Ramos (cell line): ENCODE measurements at regions not wholly inside any gene's neighbourhood (a gene's known extent, or its start where the extent isn't known, plus 50 kb on each side); places are given as distances from the start of the nearest gene placed in this dataset.

ENCODE experiments used
- in situ Hi-C: fragments of 300-500 bp; cut with MboI; formaldehyde crosslinking; loops from one replicate; pipeline ENCODE4 v1.14.3; 2022; ENCODE audit warnings: low sequenced_read_pairs; ENCODE audit not compliant: unreplicated experiment

DNA sequence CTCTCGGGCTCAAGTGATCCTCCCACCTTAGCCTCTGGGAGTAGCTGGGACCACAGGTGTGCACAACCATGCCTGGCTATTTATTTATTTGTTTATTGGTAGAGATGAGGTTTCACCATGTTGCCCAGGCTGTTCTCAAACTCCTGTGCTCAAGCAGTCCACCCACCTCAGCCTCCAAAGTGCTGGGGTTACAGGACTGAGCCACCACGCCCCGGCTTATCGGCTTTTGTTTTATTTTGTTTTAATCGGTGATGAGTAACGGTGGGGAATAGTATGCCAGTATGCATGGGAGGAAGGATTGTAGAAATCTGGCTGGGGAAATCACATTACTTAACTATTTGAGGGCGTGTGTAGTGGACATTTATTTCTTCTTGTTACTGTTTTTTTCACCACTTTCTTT is 451.0 kb upstream of the GOLIM4 start:
- in situ Hi-C loops = no loop called here

DNA sequence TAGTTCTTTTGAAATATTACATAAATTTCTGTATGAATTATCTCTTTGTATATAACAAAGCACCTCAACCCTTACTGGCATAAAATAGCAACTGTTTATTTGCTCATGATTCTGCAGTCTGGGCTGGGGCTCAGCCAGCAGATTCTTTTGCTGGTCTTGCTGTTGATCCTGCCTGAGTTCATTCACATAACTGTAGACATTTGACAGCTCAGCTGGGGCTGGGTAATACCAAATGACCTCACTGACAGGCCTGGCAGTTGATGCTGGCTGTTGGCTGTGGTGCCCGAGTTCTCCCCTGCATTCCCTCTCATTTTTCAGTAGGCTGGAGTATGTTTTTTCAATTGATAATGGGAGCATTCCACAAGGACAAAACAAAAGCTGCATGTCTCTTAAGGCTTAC is 449.9 kb upstream of the GOLIM4 start:
- in situ Hi-C loops = no loop called here

DNA sequence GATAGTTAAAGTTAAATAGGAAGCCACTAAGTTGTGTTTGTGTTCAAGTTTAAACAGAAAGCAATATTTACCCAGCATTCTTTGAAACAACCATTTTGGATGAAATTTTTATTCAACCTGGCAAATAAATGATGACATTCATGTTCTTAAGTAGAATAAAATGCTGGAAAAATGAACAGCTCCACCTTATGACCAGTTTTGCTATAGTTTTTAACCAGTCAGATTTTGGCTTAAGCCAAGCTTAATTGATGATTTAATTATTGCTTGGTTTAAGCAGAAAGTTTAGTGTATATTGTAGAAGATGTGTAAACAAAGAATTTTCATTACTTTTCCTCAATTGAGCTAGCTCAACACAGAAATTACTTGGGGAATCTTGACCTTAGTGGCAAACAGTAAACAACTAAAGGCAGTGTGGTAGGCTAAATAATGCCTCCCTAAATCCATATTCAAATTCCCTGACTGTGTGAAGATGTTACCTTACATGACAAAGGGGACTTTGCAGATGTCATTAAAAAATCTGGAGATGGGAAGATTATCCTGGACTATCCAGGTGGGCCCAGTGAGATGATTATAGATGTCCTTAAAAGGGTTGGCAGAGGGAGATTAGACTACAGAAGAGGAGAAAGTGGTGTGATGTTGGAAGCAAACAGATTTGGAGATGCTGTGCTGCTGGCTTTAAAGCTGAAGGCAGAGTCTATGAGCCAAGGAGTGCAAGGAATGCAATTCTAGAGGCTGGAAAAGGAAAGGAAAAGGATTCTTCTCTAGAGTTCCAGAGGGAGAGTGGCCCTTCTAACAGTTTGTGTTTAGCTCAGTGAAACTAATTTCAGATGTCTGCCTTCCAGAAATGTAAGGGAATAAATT is 448.6 kb upstream of the GOLIM4 start:
- in situ Hi-C loops = no loop called here

DNA sequence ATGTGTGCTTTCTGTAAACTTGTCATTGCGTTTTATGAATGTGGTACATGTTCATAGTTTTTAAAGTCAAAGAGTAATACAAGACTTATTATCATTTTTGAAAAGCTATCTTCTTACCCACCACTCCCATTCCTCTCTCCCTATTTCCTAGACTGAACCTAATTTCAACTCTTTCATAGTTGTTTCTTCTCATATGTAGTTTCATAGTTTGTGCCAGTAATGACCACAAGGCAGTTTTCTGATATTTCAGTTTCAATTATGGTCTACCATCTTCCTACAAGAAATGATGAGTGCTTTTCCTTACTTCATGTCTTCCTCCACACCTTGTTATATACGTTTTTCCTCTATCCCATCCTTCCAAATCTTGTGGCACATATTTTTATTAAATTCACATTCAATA is 445.0 kb upstream of the GOLIM4 start:
- in situ Hi-C loops = no loop called here

DNA sequence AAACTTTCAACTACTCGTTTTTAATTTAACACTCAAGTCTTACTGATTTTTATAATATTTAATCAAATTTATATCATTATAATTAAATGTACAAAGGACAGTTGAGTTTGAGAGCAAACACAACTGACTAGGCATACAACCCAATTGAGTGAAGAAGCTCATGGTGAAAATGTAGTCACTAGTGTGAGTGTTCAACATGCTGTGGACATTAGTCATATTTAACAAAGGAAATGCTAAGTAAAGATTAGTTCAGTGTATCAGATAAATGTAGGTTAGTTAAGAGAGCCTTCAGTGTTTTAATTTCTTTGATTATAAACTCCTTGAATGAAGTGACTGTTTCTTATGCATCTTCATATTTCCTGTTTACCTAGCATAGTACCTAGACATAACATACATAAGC is 444.2 kb upstream of the GOLIM4 start:
- in situ Hi-C loops = no loop called here

DNA sequence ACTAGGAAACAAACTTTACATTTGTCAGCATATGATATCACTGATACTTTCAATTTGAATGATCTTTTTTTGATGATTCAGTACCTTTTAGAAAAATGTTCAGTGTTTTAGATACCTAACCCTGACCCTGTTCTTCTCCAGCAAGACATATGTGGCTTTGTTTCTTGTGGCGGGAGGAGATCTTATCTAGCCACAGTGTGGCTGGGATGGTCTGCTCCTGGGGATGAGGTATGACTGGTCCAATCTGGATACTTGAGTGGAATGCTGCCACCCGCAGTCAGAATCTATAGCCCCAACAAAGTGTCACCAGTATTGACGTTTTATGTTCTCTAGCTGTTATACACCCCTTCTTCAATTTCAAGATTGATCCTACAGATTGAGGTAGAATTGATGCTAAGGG is 439.0 kb upstream of the GOLIM4 start:
- in situ Hi-C loops = no loop called here

DNA sequence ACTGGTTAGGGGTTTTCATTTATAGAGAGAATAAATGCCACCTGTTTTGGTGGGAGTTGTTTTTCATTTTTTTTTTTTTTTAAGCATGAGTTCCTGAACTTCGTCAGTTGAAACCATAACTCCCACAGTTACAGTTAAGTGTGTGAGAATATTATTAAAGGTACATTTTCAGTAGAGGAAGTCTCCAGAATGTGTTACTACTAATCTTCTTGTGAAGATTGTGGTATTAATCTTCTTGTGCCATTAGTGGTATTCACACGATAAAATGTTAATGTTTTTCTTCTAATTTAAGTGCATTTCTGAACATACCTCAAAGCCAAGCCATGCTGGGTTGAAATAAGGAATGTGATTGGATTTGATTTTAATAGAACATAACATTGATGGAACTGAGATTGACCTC is 437.9 kb upstream of the GOLIM4 start:
- in situ Hi-C loops = no loop called here

DNA sequence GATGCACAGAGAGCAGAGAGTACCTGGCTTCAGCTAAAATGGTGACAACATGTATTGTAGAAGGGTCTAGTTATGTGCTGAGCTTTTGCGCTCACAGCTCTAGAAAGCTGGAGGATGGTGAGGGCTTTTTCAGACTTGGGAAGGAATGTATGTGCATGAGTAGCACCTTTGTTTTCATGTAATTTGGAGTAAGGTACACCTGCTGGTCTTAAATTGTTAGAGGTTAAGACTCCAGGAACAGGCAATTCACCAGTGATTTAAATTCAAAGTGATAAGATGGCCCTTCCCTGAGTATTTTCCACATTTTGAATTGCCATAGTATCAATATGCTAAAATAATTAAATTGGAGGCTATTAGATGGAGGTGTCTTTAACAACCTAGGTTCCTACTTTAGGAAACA is 436.4 kb upstream of the GOLIM4 start:
- in situ Hi-C loops = no loop called here

DNA sequence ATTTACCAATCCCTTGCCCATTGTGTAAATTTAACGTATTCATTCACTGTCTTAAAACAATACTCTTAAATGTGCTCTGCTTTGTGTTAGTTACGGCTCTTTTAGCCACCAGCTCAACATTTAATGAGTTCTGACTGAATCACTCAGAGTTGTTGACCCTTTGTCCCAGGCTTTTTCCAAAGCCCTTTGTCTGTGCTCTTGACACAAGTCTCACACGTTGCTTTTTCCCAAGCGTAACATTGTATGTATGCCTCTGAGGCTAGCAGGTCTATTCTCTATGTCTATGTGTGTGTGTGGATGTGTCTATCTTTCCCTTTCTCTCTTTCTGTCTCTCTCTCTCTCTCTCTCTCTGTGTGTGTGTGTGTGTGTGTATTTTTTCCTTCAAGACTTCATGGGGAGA is 435.4 kb upstream of the GOLIM4 start:
- in situ Hi-C loops = no loop called here

DNA sequence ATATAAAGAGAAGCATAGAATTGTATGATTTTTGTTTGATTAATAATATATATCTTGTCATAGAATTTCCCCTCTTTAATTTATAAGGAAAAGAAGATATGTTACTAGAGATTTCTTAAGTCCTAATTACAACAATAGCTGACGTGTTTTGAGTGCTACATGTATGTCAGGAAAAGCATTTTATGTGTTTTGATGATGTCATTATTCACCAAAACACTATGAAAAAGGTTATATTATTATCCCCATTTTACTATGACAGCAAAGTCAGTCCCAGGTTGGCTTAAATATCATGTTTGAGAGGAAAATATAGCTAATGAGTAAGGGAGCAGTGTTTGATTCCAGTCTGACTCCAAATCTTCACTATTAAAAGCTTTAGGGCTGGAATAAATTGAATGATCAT is 428.4 kb upstream of the GOLIM4 start:
- in situ Hi-C loops = no loop called here

DNA sequence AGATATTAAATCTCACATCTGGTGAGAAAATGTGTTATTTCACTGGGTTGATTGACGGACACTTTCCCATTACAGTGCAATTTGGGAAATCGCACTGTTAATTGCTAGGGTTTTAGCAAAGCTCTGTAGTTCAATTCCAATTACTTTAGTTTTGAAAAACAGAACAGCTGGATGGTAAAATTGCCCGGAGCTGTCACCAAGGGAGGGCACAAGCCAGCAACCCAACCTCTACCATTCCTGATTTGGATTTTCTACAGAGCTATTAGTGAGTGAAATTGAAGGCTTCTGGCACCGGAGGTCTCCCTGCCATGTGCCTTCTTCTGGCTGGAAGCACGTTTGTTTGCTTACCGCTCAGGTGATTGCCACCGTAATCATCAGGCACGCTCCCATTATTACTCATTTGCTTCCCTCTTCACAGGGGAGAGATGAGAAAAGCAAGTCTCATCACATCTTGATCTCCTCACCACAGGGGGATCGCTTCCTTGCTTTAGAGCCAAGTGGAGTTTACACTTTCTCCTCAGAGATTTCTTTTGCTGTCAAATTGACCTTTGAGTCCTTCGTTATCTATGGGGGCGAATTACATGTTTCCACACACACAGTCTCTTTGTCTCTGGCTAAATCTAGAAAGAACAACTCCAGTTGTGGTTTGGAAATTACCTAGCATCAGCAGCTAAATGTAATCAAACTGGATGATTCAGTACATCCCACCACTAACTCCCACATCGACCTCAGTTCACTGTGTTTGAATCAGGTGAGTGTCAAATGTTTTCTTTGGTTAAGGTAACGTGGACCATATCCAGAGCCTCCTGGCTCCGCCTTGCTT is 421.7 kb upstream of the GOLIM4 start:
- in situ Hi-C loops = no loop called here

DNA sequence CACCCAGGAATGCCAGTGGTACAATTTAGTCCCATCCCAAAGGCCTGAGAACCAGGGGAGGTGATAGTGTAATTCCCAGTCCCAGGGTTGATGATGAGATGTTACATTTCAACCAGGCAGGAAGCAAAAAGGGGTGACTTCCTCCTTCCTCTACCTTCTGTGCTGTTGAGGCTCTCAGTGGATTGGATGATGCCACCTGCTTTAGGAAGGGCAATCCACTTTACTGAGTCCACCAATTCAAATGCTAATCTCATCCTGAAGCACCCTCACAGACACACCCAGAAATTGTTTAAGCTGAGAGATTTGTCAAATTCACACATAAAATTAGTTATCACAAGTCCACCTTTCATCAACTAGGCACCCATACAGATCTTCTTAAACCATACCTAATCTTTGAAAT is 418.5 kb upstream of the GOLIM4 start:
- in situ Hi-C loops = no loop called here

DNA sequence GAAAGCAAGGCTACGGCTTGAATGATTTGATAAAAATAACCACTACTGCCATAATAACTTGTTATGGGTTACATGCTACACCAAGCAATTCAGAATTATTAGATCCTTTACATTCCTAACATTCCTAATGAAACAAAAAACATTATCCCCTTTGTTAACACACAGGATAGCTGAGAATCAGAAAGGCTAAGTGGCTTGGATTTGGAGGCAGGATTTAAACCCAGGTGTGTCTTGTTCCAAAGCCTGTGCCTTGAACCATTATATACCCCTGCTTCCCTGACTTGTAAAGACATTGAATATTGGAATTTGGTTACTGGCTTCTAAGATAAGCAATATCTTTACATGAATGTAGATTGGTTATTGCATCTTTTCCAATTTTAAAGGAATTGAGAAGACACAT is 417.1 kb upstream of the GOLIM4 start:
- in situ Hi-C loops = no loop called here

DNA sequence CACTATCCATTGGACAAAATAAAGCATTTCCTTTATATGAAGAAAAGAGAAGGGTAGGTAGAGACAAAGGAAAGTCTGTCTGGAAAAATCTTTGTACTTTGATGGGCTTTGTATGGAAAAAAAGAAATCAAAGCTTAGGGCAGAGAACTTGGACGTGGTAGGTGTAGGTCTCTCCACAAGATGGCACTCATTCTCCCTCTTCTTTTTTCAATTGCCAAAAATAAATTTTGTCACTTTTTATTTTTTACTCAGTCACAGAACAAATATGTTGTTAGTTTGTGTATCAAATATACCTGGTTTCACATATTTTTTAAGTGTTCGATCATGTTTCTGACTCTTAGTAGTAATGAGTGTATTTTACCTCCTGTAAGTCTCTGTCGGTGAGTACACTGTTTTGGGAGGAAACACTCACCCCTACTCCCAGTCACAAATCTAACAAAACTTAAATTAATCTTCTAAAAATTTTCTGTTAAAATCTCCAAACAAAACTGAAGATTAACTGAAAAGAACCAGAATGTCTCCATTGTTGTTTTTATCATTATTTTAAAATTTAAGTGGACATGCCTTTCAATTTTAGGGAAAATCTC is 415.8 kb upstream of the GOLIM4 start:
- in situ Hi-C loops = no loop called here

DNA sequence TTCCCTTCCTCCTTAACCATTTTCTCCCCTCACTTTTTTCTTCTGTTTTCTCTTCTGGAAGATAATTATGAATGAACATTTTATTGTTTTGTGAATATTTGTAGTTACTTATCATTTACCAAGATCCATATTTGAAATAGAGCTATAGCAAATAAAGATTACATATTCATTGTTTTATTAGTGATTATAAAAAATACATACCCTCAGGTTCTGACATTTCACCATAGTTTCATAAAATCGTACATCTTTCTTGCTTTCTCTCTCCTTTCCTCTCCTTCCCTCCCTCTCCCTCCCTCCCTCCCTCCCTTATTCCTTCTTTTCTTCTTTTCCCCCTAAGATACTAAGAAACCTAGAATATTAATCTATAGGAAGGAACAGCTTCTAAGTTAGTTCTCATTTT is 410.9 kb upstream of the GOLIM4 start:
- in situ Hi-C loops = no loop called here

DNA sequence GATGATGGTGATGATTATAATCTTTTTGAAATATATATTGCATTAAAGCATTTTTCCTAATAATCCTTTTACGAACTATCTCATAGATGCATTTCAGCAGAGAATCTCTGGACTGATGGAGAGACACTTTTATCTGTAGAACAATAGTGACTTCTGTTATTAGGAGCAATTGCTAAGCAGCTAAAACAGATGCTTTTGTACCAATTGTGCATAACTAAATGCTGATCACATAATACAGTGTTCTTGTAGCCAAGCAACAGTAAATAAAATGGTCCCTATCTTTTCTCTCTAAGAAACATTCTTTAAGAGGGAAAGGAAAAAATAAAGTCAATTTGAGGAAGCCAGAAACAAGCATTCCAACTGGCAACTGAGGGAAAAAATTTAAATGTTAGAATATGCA is 405.8 kb upstream of the GOLIM4 start:
- in situ Hi-C loops = no loop called here

DNA sequence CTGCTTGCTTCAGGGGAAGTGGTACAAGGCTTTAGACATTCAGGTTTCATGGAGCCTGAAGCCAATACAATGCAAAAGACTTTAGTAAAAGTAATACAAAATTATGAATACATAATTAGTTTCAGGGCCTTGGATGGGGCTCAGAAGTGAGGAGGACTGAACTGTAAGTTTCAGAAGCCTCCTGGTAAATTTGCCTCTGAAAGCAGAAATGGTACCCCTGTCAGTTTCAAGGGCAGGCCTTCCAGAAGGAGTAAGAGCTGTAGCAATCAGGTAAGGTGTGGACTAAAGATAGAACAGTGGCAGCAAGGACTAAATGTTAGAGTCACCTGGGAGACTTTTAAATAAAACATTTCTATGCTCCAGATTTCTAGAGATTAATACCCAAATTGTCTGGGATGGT is 402.5 kb upstream of the GOLIM4 start:
- in situ Hi-C loops = no loop called here

DNA sequence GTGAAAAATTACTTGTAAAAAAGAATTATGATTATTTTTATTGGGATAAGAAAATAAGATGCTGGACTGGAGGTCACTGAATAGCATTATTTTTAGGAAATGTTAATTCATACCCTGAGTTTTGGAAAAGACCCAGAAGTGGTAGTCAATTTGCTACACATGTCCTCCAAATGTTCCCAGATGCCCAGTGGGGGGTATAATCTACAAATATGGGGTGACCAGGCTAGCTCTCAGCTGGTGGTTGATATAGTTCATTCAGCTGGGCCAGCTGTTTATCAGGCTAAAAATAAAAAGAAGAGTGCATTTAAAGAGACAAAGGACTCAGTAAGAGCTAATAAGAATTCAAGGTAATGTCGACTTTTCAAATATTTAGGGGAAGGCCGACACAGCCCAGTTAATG is 402.0 kb upstream of the GOLIM4 start:
- in situ Hi-C loops = no loop called here

DNA sequence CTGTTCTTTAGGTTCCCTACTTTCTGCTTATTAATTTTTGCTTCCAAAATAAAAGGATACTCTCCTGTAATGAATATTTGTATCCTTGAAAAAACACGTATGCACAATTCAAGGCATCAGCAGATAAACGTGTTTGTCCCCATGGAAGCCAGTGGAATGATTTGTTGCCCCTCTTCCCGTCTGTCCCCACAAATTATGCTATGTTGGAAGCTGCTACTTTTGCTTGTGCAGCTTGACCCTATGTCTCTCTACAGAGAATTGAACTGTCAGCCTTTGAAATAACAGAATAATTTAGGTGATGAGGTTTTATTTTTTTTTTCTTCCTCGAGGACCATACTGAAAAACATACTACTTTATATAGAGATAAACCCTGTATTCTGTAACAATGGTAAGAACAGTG is 401.5 kb upstream of the GOLIM4 start:
- in situ Hi-C loops = no loop called here

DNA sequence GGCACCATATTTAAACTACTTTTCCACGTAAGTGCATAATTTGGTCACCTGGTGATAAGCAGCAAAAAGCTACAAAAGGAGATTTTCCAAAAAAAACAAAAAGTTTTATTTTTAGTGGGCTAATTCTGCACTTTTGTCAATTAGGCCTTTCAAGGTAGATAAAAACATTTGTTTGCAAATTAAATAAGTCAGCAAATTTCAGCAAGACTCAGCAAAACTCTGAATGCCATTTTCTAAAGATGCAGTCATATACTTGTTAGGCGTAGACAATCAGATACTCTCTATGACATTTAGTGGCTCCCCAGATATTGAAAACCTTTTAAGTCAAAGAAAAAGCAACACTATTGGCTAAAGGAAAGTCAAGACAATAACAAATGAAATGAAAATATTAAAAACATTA is 400.2 kb upstream of the GOLIM4 start:
- in situ Hi-C loops = no loop called here

DNA sequence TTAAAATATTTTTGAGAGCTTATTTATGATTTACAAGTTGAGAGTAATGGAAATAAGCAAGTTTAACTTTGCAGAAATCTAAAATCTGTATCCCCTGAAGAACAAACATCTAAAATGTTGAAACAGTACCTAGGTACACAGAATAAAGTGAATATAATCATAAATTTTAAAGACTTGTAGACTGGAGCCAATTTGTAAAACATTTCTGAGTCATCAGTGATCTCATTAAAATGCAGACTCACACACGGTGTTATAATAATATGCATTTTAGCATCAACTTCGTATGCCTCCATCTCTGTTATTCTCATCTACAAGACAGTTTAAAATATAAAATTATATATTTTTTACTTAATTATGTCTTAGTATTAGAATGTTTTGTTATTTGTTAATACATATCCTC is 399.5 kb upstream of the GOLIM4 start:
- in situ Hi-C loops = no loop called here
